GM18951 (cell line): ENCODE measurements at regions not wholly inside any gene's neighbourhood (a gene's known extent, or its start where the extent isn't known, plus 50 kb on each side); places are given as distances from the start of the nearest gene placed in this dataset.

ENCODE experiments used
- POLR2A ChIP-seq: IDR thresholded peaks from 4 replicates; pipeline ENCODE4 v1.6.1; 2011; ENCODE audit warnings: mild to moderate bottlenecking; ENCODE audit not compliant: insufficient read length, insufficient read depth; ENCODE audit errors: extremely low read depth
- in situ Hi-C: fragments of 300-500 bp; cut with MboI; formaldehyde crosslinking; loops from one replicate; pipeline ENCODE4 v1.12.0; 2022; ENCODE audit warnings: low sequenced_read_pairs, mixed read lengths, inconsistent platforms; ENCODE audit not compliant: unreplicated experiment

DNA sequence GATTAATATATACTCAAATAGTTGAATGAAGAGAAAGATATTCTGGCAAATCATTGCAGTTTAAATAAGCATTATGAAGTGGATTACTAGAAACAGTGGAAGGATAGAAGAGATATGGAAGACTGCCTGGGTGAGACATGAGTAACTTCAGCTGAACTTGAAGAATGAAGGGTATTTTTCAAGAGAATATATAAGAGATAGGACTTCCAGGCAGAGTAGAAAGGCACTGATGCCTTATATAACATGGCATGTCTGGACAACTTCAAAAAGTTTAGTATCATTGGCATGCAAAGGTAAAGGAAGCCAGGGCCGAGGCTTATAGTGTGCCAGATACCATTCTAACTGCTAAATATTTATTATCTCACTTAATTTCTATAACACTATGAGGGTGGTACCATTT is 126.5 kb upstream of the SLC7A14 start:
- in situ Hi-C loops = no loop called here
- TF ChIP-seq POLR2A = no peak

DNA sequence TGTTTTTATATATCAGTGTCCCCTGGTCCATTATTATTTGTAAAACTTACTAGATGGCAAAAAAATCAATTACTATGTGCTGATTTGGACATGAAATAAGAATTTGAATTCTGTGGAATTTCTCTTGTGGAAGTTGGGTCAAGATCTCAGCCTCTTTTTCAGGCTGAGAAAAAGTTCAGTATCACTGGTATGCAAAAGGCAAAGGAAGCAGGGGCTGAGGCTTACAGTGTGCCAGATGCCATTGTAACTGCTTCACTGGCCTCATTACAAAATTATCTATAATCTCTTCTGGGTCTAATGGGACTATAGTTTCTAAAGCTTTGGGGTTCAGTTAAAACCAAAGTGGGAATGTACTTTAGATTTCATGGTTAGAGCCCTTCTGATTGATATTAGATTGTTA is 125.9 kb upstream of the SLC7A14 start:
- in situ Hi-C loops = no loop called here

GRCh38 chr3:170709046-170709445 is 123.2 kb upstream of the SLC7A14 start:
- TF ChIP-seq POLR2A = no peak
- in situ Hi-C loops = no loop called here

More for the DNA sequence above, 125.9 kb upstream of the SLC7A14 start:
- no peak for TF ChIP-seq POLR2A

- in situ Hi-C loops = no loop called here
- no peak for TF ChIP-seq POLR2A
These were observed 122.0 kb upstream of the SLC7A14 start for GRCh38 chr3:170707899-170708298.

DNA sequence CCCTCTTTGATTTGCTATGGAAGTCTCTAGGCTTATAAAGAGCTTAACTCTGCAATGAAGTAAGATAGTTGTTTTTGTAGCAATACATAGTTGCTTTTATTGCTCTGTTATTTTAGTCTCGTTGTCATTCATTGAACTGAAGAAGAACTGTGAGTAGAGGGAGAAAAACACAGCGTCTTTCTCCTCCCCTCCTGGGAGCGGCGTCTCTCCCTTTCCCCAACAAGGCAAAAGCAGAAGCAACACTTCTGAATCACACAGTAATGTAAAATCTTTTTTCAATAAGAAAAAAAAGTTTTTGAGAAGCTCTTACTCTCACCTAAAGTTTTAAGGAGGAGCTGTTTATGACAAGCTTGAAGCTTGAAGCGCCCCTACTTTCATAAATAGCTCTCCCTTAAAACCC is 119.3 kb upstream of the SLC7A14 start:
- no peak for TF ChIP-seq POLR2A
- in situ Hi-C loops = no loop called here

DNA sequence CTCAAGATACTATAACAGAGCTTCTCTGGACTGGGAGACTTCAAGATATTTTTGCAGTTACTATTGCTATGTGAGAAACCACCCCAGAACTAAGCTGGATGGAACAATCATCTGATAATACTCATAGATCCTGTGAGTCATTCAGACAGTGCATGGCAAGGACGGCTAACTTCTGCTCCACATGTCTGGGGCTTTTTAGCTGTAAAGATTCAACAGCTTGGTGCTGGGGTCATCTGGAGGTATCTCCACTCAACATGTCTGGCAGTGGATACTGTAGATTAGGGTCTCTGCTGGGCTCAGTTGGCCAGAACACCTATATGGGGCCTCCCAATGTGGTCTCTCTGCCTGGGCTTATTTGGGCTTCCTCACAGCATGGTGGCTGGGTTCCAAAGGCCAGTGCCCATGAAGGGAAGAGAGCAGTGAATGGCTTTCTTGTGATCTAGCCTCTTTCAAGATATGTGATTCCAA is 117.3 kb upstream of the SLC7A14 start:
- in situ Hi-C loops = no loop called here

DNA sequence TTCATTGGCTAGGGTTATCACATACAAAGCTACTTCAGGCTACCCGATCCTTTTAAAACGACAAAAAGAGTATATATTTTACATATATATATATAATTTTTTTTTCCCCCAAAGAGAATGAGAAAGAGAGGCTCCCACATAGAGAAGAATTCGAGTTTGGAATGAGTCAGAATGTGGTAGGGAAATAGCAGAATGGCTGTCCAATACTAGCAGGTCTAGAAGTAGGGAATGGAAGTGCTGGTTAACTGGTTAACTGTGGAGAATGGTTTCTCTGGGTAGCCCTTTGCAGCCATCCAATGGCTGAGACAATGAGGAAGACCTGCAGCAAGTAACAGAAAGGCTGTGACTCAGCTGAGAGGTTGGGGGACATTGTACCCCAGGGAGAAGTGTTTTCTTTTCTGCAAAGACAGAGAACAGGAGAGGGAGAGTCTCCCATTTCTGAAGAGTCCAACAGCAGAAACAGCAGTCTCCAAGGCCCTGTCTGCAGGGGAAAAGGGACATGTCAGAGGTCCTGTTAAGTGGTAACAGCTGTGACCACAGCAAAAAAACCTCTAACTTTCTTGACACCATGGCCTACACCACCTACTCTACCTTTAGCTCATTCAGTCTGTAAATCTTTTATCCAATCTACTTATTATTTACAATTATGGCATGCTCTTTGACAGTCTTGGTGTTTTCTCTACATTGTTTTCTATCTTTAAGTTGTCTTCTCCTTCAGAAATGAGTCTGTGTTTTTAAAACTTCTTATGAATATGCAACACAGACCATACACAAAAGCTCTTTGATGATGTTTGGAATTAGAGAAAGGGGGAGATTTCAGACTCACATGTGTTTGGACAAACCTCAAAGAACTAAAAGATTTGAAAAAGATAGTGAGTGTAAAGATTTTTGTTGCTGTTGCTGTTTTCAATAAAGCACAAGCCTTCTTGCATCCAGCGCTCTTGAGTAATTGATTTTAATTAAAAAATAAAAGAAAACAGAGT is 116.1 kb upstream of the SLC7A14 start:
- in situ Hi-C loops = no loop called here
- TF ChIP-seq POLR2A = no peak

More for the DNA sequence above, 117.3 kb upstream of the SLC7A14 start:
- TF ChIP-seq POLR2A = no peak

DNA sequence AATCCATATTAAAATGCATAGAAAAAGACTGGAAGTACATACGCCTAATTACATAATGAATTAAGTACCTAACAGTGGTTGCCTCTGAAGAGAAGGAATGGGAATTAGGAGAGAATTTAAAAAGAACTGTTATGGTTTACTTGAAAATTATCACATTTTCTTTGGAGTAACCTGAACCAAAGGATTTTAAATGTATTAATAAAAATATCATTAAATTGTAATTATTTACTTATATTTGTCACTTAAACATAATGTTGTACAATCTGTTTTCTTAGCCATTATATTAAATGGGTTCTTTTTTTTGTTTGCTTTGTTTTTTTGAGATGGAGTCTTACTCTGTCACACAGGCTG is 114.2 kb upstream of the SLC7A14 start:
- TF ChIP-seq POLR2A = no peak
- in situ Hi-C loops = no loop called here

GRCh38 chr3:170699158-170700053 is 113.5 kb upstream of the SLC7A14 start:
- no peak for TF ChIP-seq POLR2A
- in situ Hi-C loops = loop anchor here (25.0 kb wide), 1 partner anchor 387 kb away; no protein-coding TSS in a partner anchor

GRCh38 chr3:170697908-170698307 is 112.0 kb upstream of the SLC7A14 start:
- in situ Hi-C loops = loop anchor here (25.0 kb wide), 1 partner anchor 386 kb away; no protein-coding TSS in a partner anchor
- TF ChIP-seq POLR2A = no peak

DNA sequence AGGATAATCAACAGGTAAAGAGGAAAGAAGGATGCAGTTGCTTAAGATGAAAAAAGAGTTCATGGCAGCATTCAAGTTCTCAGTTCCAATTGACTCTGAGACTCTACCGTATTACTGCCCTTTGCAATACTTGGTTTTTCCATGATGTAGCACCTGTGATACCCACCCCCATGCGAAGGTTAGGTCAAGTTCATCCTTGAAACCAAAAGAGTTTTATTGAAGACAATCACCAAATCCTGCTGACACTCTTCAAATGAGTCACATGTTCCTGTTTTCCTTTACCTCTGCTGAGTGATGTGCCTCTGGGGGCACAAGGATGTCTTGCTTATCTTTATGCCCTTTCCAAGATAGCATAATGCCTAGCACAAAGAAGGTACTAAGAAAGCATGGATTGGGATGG is 111.3 kb upstream of the SLC7A14 start:
- no peak for TF ChIP-seq POLR2A
- in situ Hi-C loops = loop anchor here (25.0 kb wide), 1 partner anchor 385 kb away; no protein-coding TSS in a partner anchor

DNA sequence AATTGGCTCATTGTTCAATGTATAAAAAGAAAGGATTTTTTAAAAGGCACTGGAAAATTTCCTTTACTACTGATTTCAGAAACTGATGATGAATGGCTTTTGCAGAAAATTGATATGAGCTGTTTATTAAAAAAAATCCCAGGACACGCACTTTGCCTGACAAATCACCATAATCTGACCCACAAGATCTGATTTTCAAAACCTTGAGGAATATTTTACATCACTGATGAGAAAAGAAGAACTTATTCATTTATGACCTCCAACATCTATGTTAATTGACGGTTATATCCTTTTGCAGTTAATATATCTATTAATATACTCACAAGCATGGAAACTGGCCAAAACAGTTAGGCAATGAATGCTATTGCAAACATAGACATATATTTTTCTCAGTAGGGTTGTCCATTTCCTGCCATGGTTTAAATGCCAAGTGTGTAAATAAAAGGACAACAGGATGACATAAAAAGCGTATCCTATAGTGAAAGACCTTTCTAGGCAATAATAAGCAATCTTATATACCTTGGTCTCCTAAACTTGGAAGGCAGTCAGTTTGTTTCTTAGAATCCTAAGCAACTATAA is 109.7 kb upstream of the SLC7A14 start:
- in situ Hi-C loops = loop anchor here (25.0 kb wide), 1 partner anchor 383 kb away; no protein-coding TSS in a partner anchor

DNA sequence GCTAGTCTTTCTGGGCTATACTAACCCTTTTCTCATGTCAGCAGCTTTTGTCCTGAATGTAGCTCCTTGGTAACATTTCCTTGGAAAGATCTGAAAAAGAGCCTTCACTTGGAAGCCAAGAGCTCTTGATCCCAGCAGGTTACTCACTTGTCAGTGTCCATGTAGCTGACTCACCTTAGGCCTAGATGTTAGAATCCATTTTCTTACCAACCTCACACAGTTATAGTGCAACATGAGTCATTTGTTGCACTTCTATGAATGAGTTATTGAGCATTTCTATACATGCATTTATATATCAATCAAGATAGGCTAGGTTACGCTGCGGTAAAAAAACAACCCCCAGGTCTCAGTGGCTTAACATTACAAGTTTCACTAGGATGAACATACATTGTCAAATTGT is 106.8 kb upstream of the SLC7A14 start:
- no peak for TF ChIP-seq POLR2A
- in situ Hi-C loops = loop anchor here (25.0 kb wide), 1 partner anchor 380 kb away; no protein-coding TSS in a partner anchor

More for the DNA sequence above, 109.7 kb upstream of the SLC7A14 start:
- no peak for TF ChIP-seq POLR2A
